Tongue (tissue), 1 donor: ENCODE measurements at regions not wholly inside any gene's neighbourhood (a gene's known extent, or its start where the extent isn't known, plus 50 kb on each side); places are given as distances from the start of the nearest gene placed in this dataset.
"Not testable (repeated sequence)": the region's sequence is repeated elsewhere in the genome, so short reads cannot be mapped to it uniquely, and the experiment has no call there.

Experiments used
- DNase-seq: peaks from one replicate; pipeline ENCODE4 v3.0.0-alpha.2; 2015

GRCh38 chr6:147674099-147674498, 165.6 kb downstream of the SAMD5 start:
- DNase-seq = no peak

- no peak for DNase-seq
Measured at GRCh38 chr6:147674794-147675193, 166.3 kb downstream of the SAMD5 start.

- DNase-seq = peak; percentile 75
Measured at GRCh38 chr6:147675281-147675680, 166.8 kb downstream of the SAMD5 start.

- DNase-seq = no peak
Measured at GRCh38 chr6:147676495-147677199, 168.2 kb downstream of the SAMD5 start.

GRCh38 chr6:147677647-147678046, 169.2 kb downstream of the SAMD5 start:
- DNase-seq = no peak

GRCh38 chr6:147678253-147678652, 169.8 kb downstream of the SAMD5 start:
- DNase-seq = no peak

- DNase-seq = no peak
Measured at GRCh38 chr6:147684906-147685305, 176.4 kb downstream of the SAMD5 start.

GRCh38 chr6:147689398-147689797, 180.9 kb downstream of the SAMD5 start:
- DNase-seq = no peak

GRCh38 chr6:147691446-147691845, 183.0 kb downstream of the SAMD5 start:
- DNase-seq = no peak

GRCh38 chr6:147693181-147693580, 184.7 kb downstream of the SAMD5 start:
- DNase-seq = no peak

GRCh38 chr6:147694556-147694955, 186.1 kb downstream of the SAMD5 start:
- not testable (repeated sequence) for DNase-seq

GRCh38 chr6:147695819-147696218, 187.3 kb downstream of the SAMD5 start:
- no peak for DNase-seq

GRCh38 chr6:147699140-147699539, 190.7 kb downstream of the SAMD5 start:
- DNase-seq = no peak

- DNase-seq = no peak
Measured at GRCh38 chr6:147699637-147700036, 191.1 kb downstream of the SAMD5 start.

GRCh38 chr6:147700436-147701209, 192.1 kb downstream of the SAMD5 start:
- peak; percentile 15 for DNase-seq

GRCh38 chr6:147704691-147705090, 196.2 kb downstream of the SAMD5 start:
- peak; percentile 5 for DNase-seq

- DNase-seq = no peak
Measured at GRCh38 chr6:147707524-147707923, 199.0 kb downstream of the SAMD5 start.

GRCh38 chr6:147708170-147708569, 199.7 kb downstream of the SAMD5 start:
- DNase-seq = no peak

- no peak for DNase-seq
Measured at GRCh38 chr6:147709396-147710272, 201.1 kb downstream of the SAMD5 start.

- no peak for DNase-seq
Measured at GRCh38 chr6:147710890-147711289, 202.4 kb downstream of the SAMD5 start.

- no peak for DNase-seq
Measured at GRCh38 chr6:147711476-147711875, 203.0 kb downstream of the SAMD5 start.

GRCh38 chr6:147712841-147713240, 204.4 kb downstream of the SAMD5 start:
- no peak for DNase-seq

- no peak for DNase-seq
Measured at GRCh38 chr6:147715035-147715434, 206.5 kb downstream of the SAMD5 start.
